ENCODE measurements at regions not wholly inside any gene's neighbourhood (a gene's known extent, or its start where the extent isn't known, plus 50 kb on each side); places are given as distances from the start of the nearest gene placed in this dataset.
"Not testable (repeated sequence)": the region's sequence is repeated elsewhere in the genome, so short reads cannot be mapped to it uniquely, and the experiment has no call there.

DNA sequence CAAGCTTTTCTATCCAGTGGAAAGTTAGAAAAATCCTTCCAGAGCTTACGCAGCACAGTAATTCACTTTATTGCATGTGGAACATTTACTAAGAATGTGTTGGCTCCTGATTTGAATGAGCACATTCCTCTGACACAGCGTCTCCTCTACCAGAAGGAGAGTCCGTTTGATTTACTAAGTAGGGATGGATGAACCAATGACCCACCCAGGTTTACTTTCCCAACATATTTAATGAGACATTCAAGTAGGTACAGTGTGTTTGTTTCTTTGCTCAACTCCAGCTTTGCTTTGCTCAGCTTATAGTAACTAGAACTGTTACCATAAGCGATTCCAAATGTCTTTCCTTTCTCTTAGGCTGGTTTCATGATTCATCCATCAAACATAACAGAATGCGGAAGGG lies 161.7 kb downstream of the SMARCA1 start:
- TF ChIP-seq, protein P1, sequence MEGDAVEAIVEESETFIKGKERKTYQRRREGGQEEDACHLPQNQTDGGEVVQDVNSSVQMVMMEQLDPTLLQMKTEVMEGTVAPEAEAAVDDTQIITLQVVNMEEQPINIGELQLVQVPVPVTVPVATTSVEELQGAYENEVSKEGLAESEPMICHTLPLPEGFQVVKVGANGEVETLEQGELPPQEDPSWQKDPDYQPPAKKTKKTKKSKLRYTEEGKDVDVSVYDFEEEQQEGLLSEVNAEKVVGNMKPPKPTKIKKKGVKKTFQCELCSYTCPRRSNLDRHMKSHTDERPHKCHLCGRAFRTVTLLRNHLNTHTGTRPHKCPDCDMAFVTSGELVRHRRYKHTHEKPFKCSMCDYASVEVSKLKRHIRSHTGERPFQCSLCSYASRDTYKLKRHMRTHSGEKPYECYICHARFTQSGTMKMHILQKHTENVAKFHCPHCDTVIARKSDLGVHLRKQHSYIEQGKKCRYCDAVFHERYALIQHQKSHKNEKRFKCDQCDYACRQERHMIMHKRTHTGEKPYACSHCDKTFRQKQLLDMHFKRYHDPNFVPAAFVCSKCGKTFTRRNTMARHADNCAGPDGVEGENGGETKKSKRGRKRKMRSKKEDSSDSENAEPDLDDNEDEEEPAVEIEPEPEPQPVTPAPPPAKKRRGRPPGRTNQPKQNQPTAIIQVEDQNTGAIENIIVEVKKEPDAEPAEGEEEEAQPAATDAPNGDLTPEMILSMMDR (IDR thresholded peaks at IDR 0.05; ENCODE audit: low read depth, low read length) = no peak
- DNase-seq (ENCODE audit: extremely low read depth, low read depth) = no peak

DNA sequence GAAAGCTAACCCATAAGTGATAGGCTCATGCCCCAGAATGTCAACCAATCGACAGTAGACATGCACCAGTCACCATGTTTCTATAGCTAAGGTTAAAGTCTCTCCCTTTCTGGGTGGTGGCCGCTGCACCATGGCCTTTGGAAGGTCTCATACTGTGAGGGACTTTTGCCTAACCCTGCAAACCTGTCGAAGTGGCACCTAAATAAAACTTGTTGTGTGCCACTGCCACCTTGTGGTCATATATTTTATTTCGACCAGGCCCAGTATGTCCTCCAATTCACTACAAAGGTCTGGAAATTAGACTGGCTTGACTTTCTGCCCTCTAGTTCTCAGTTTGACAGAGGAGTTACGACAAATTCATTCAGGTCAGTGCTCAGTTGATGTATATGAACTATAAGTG lies 163.1 kb downstream of the SMARCA1 start:
- DNase-seq (ENCODE audit: extremely low read depth, low read depth) = no peak
- TF ChIP-seq, protein P1 (IDR thresholded peaks at IDR 0.05; ENCODE audit: low read depth, low read length) = peak; percentile 38

DNA sequence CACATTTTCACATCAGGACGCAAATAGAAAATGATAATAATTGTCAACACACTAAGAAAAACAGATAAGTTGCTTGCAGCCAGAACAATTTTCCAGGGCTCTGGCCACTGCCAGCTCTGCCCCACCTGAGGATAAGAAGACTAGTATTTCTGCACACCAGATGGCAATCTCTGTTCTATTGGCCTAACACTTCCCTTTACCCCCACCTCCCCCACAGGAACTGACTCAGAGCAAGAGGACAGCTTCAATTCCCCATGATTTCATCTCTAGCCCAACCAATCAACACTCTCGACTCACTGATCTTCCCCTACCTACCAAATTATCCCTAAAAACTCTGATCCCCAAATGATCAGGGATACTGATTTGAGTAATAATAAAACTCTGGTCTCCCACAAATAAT lies 164.0 kb downstream of the SMARCA1 start:
- no peak for DNase-seq (ENCODE audit: extremely low read depth, low read depth)
- TF ChIP-seq, protein P1 (IDR thresholded peaks at IDR 0.05; ENCODE audit: low read depth, low read length) = no peak

DNA sequence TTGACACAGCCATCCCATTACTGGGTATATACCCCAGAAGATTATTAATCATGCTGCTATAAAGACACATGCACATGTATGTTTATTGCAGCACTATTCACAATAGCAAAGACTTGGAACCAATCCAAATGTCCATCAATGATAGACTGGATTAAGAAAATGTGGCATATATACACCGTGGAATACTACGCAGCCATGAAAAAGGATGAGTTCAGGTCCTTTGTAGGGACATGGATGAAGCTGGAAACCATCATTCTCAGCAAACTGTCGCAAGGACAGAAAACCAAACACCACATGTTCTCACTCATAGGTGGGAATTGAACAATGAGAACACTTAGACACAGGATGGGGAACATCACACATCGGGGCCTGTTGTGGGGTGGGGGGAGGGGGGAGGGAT lies 165.9 kb downstream of the SMARCA1 start:
- DNase-seq (ENCODE audit: extremely low read depth, low read depth) = not testable (repeated sequence)

DNA sequence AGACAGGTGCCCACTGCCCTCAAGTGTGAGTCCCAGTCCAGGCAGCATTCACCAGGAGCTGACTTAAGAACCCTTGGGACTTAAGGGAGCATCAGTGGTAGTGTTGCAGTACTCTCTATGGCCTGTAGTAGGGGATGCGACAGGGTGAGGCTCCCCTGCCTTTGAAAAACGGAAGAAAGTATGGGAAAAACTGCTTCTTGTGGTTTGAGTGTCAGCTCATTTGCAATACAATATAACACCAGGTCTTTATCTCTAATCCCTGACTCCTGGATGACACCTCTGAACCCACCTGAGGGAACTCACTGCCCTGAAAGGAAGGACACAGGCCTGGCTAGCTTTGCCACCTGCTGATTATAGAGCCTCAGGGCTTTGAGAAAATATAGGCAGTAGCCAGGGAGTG lies 176.0 kb downstream of the SMARCA1 start:
- DNase-seq (ENCODE audit: extremely low read depth, low read depth) = no peak
- TF ChIP-seq, protein P1 (IDR thresholded peaks at IDR 0.05; ENCODE audit: low read depth, low read length) = no peak; the same call in 1 of the 2 replicates

DNA sequence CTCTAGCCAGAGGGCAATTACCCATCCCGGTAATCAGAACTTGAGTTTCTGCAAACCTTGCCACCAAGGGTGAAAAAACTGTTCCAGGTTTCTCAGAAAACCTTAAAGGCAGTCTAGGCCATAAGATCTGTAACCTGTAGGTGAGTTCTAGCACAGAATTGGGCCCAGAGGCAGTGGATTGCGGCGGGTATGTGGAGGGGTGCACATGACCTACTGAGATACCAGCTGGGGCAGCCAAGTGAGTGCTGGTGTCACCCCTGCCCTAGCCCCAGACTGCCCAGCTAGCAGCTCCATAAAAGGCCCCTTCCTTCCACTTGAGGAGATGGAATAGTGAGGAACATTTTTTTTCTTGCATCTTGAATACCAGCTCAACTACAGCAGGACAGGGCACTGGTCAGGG lies 176.7 kb downstream of the SMARCA1 start:
- TF ChIP-seq, protein P1 (IDR thresholded peaks at IDR 0.05; ENCODE audit: low read depth, low read length) = no peak

DNA sequence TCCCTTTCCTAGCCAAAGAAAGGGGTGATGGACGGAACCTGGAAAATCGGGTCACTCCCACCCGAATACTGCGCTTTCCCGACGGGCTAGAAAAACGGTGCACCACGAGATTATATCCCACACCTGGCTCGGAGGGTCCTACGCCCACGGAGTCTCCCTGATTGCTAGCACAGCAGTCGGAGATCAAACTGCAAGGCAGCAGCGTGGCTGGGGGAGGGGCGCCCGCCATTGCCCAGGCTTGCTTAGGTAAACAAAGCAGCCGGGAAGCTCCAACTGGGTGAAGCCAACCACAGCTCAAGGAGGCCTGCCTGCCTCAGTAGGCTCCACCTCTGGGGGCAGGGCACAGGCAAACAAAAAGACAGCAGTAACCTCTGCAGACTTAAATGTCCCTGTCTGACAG lies 186.0 kb downstream of the SMARCA1 start:
- DNase-seq (ENCODE audit: extremely low read depth, low read depth) = not testable (repeated sequence)

More for the DNA sequence above, 176.7 kb downstream of the SMARCA1 start:
- DNase-seq (ENCODE audit: extremely low read depth, low read depth) = no peak

DNA sequence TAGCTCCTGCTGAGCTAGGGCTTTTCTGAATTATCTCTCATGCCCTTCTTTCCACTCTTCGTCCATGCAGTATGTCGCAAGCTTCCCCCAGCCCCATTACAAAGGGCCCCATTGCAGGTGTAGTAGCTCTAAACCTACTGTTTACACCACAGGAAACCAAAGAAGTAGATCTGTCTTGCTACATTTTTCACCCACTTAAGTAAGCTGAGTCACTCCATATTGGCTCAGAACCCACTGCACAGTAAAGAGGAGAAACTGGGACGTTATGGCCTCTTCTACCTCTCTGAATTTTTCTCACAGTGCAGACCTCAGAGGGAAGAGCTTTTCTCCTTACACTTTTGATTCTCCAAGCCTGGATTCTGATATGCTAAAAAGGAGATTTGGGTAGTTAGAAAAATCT lies 200.2 kb downstream of the SMARCA1 start:
- DNase-seq (ENCODE audit: extremely low read depth, low read depth) = no peak
- TF ChIP-seq, protein P1 (IDR thresholded peaks at IDR 0.05; ENCODE audit: low read depth, low read length) = no peak

DNA sequence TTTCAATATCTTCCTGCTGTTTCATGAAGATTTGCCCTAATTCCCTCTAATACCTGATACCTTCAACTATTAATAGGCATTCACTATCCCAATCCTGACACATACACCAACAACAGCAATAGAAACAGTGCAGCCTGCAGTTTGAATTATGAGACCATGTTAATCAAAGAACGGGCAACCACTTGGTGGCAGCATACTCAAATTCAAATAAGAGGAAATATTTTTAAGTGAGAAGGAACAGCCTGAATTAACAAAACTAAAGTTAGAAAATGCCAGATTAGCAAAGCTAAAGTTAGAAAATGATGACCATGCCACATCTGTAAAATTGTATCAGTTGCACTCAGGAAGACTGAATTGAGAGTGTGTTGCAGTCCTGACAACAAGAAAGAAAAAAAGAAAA lies 204.9 kb downstream of the SMARCA1 start:
- DNase-seq (ENCODE audit: extremely low read depth, low read depth) = no peak
- TF ChIP-seq, protein P1 (IDR thresholded peaks at IDR 0.05; ENCODE audit: low read depth, low read length) = peak; percentile 24
